SW 1271 (cell line): ENCODE measurements at regions not wholly inside any gene's neighbourhood (a gene's known extent, or its start where the extent isn't known, plus 50 kb on each side); places are given as distances from the start of the nearest gene placed in this dataset.
"Not testable (repeated sequence)": the region's sequence is repeated elsewhere in the genome, so short reads cannot be mapped to it uniquely, and the experiment has no call there.

Experiments used
- DNase-seq, 2 experiments: peaks; one replicate each; lab custom pipeline; 2025; lab: John Stamatoyannopoulos, UW

DNA sequence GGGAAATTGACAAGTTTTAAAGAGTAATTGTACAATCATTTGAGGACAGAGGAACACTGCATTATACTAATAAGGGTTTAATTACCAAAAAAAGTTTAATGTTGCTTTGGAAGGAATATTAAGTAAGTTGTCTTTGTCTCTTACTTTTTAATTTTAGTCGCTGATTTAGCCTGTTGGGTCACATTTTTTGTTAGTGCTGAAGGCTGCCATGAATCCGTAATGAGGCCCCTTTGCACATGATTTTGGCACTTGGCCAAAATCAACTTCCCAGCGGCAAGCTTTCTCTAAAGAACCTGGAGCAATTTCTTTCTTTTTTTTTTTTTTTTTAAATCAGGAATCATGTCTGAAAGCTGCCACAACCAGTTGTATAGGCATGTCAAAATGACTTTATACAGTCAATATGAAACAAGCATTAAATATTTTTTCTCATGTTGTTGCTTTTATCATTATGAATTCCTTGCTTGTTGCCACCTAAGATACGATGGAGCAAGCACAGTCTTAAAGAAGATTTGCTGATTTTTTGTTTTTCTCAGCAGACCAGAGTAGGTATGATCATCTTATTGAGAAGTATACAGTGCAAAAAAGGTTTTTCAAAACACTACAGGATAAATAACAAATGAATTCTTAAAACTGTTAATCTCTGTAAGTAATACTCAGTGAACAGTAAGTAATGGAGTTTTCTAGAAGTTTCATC is 690.4 kb downstream of the USP25 start:
- DNase-seq: no peak

DNA sequence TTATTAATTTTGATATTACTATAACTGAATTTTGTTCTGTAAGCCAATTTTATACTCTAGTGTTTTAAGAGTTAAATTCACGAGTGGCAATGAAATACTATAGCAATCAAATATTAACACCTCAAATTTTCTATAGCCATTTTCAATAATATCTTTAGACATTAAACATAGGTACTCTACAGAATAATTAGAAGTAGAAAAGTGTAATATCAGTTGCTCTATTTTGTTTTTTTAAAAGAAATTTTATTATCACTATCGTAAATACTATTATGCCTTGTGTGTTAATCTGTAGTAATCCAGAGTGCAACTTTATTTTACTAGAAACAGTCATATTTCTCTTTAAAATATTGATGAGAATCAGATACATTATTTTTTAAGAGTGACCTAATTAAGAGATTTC is 691.2 kb downstream of the USP25 start:
- DNase-seq: no peak

DNA sequence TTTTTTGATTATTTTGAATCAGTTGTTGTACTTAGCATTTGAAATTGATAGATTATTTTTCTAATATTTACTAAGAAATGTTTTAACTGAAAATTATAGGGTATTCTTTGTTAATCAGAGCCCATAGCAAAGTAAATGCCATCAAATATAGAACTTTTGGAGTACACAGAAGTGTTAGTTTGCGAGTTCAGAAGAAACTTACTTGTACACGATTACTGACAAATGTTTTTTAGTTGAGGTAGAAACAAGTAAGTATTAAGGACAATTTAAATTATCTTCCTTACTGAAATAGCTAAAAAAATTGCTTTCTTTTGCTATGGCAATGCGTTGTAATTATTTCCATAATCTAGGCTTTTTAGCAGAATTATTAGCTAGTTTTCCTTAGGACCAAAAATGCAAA is 692.2 kb downstream of the USP25 start:
- DNase-seq: no peak

GRCh38 chr21:16422702-16423101 is 692.9 kb downstream of the USP25 start:
- no peak for DNase-seq

GRCh38 chr21:16423921-16424320 is 694.1 kb downstream of the USP25 start:
- DNase-seq: no peak

GRCh38 chr21:16424331-16424751 is 694.6 kb downstream of the USP25 start:
- no peak for DNase-seq

GRCh38 chr21:16425376-16425775 is 695.6 kb downstream of the USP25 start:
- no peak for DNase-seq

DNA sequence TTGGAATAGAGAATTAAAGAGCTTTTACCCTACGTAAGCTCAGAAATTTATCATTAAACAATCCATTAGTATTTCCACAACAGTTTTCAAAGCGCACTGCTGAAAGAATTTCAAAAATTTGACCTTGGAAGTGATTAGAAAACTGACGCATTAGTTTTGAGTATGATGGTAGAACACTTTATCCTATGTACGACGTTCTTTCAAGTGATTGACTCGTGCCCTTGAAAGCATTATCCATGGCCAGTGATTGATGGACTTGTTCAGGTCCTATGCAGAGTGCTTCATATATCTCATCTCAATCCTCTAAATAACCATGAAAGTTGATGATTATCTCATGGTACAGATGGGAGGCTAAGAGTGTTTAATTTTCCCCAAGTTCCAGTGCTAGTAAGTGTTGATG is 697.2 kb downstream of the USP25 start:
- no peak for DNase-seq

DNA sequence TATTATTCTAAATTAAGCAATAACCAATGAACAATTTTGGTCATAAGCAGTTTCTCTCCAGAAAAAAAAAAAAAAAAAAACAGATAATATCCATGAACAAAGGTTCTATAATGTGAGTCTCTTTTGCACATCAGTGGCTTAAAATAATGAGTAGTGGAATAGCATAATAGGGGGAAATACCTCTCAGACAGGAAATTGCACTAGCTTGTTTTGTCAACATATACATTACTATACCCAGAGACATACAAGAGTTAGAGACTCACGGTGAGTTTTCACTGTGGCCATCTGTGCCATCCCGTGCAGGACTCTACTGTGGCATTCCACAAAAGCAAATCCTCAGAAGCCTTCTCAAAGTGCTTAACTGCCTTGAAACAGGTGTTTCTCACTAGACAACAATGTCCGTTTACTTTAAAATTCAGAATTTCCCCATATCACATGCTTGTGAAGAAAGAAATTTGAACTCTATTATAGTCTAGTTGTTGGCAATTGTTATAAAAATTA is 697.9 kb downstream of the USP25 start:
- DNase-seq: no peak

- DNase-seq: no peak
Observed at GRCh38 chr21:16437586-16437985, 707.8 kb downstream of the USP25 start.

DNA sequence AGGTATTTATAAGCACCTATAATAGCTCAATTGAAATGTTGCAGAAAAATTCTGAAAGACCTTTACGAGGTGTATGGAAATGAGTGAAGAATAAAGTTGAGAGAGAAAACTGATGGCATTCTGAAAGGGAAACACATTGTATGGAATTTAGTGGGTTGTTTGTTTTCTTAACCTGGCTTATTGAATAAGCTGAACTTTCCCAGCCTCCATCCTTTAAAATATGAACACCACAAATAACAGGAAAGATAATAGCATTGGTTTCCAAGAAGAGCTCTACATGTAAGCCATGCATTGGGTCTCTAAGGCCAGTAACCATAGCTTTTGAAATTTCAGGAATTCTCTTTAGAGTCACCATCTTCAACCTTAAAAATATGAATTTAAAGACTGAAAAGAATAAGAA is 709.0 kb downstream of the USP25 start:
- DNase-seq: no peak

- DNase-seq: no peak
Observed at GRCh38 chr21:16441789-16442188, 712.0 kb downstream of the USP25 start.

GRCh38 chr21:16454399-16454798 is 724.6 kb downstream of the USP25 start:
- DNase-seq: peak in 1 of 2 experiments; percentile 11

- DNase-seq: no peak
Observed at GRCh38 chr21:16455526-16455925, 725.7 kb downstream of the USP25 start.

- no peak for DNase-seq
Observed at GRCh38 chr21:16455978-16456377, 726.2 kb downstream of the USP25 start.

DNA sequence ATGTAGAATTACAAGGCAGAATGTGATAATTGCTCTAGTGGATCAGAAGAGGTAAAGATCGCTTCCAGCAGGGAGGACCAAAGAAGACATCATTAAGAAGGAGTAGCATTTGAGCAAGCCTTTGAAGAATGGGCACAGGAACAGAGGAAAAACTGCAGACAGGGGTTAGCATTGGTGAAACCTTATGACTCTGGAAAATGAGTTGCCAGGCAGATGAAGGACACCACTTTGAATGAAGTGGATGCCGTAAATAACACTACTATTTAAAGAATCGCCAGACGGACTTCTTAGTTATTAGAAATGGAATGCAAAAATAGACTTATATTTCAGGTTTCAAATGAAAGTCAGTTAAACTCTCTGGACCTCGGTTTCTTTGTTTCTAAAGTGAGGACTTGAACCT is 727.7 kb downstream of the USP25 start:
- no peak for DNase-seq

DNA sequence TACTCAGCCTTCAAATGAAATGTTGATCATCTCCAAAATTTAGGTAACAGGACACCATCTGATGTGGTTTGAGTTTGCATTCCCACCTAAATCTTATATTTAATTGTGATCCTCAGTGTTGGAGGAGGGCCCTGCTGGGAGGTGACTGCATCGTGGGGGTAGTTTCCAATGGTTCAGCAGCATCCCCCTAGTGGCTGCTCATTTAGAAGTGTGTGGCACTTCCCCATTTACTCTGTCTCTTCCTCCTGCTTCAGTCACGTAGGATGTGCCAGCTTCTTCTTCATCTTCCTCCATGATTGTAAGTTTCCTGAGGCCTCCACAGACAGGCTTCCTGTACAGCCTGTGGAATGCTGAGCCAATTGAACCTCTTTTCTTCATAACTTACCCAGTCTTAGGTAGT is 731.2 kb downstream of the USP25 start:
- no peak for DNase-seq

- DNase-seq: not testable (repeated sequence)
Observed at GRCh38 chr21:16464211-16464889, 734.6 kb downstream of the USP25 start.

GRCh38 chr21:16468184-16468583 is 738.4 kb downstream of the USP25 start:
- DNase-seq: no peak

DNA sequence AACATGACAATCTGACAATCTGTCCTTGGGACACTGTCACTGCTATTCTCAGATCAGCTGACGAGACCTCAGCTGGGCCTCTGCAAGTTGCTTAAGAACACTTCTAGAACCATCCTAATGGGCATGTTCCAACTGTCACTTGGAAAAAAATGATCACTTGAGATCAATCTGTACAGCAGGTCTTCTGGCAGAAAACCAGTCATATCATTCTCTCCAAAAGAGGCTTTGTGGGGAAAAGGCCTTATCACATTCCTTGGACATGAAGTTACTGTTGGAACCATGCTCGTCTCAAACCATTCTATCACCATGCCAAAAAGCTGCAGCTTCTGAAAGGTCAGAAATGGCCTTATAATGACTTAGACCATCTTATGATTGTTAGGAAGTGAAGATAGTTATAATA is 744.2 kb downstream of the USP25 start:
- no peak for DNase-seq

- no peak for DNase-seq
Observed at GRCh38 chr21:16476056-16476825, 746.5 kb downstream of the USP25 start.

- DNase-seq: no peak
Observed at GRCh38 chr21:16488042-16488441, 758.3 kb downstream of the USP25 start.

GRCh38 chr21:16492356-16492755 is 762.6 kb downstream of the USP25 start:
- no peak for DNase-seq
